Stomach (tissue), 8 donors: ENCODE measurements at regions not wholly inside any gene's neighbourhood (a gene's known extent, or its start where the extent isn't known, plus 50 kb on each side); places are given as distances from the start of the nearest gene placed in this dataset.

ENCODE experiments used
- DNase-seq, 2 donors: peaks; one replicate each; pipeline versions ENCODE4 v3.0.0 to v3.0.0-alpha.2; 2013 to 2019
- H3K27ac ChIP-seq, 5 donors: fragments of 200-600 bp in 4 of 5; sonication (generic) in 4 of 5; one replicate each; pipeline ENCODE4 v1.5.1; 2013 to 2019; ENCODE audit warnings: mild to moderate bottlenecking in 1 of 5, moderate library complexity in 1 of 5
- H3K27me3 ChIP-seq, 3 donors: fragments of 200-600 bp; sonication (generic); one replicate each; pipeline ENCODE4 v1.5.1; 2017 to 2019; ENCODE audit warnings: mixed run types in 1 of 3
- H3K36me3 ChIP-seq, 4 donors: fragments of 200-600 bp; sonication (generic); 1 replicate in 3 of 4; 2 replicates in 1 of 4; pipeline ENCODE4 v1.5.1; 2016 to 2019
- H3K4me1 ChIP-seq, 4 donors: fragments of 200-600 bp; sonication (generic); one replicate each; pipeline ENCODE4 v1.5.1; 2016 to 2019
- H3K4me3 ChIP-seq, 4 donors: fragments of 200-600 bp; sonication (generic) in 3 of 4; one replicate each; pipeline ENCODE4 v1.5.1; 2016 to 2019; ENCODE audit warnings: mild to moderate bottlenecking in 1 of 4
- H3K9me3 ChIP-seq, 4 donors: fragments of 200-600 bp; sonication (generic); one replicate each; pipeline ENCODE4 v1.5.1; 2016 to 2019
- CTCF ChIP-seq, 7 experiments: fragments of 450-650 bp in 4 of 7; fragments of 200-600 bp in 3 of 7; sonication (generic) in 3 of 7; IDR thresholded peaks; one replicate each; pipeline ENCODE4 v1.5.1; 2016 to 2019; ENCODE audit warnings: antibody characterized with exemption in 7 of 7, control low read depth in 2 of 7, mild to moderate bottlenecking in 1 of 7
- EP300 ChIP-seq: sonication (generic); formaldehyde crosslinking; IDR thresholded peaks from one replicate; pipeline ENCODE4 v1.6.1; 2017; ENCODE audit warnings: antibody characterized with exemption
- POLR2A ChIP-seq, 4 donors: fragments of 450-650 bp; IDR thresholded peaks; one replicate each; pipeline ENCODE4 v1.6.1; 2016; ENCODE audit warnings: antibody characterized with exemption in 4 of 4, control low read depth in 2 of 4, mild to moderate bottlenecking in 1 of 4, moderate library complexity in 1 of 4
- POLR2AphosphoS5 ChIP-seq, 3 donors: sonication (generic); formaldehyde crosslinking; IDR thresholded peaks; one replicate each; pipeline ENCODE4 v1.6.1; 2016; ENCODE audit warnings: antibody characterized with exemption in 3 of 3
- WGBS, 5 donors: extraction: QIAGEN DNeasy Blood & Tissue Kit in 3 of 5; methylation state at CpG; one replicate each; pipeline versions ENCODE4 v1.1.5 to v1.1.7; 2013 to 2018; 5-methylcytosine and 5-hydroxymethylcytosine counted together
- intact Hi-C: fragments of 100-400 bp; cut with DNase I; formaldehyde crosslinking; loops from one replicate; pipeline ENCODE4 v1.15.1; 2023; ENCODE audit warnings: low total_unique reads
- donor health status: healthy with polysubstance abuse.
- donor health status: Bipolar disorder and iron deficiency.
- donor health status: healthy.

- no peaks in the 10 kb centered on the region for H3K27me3 ChIP-seq
- no peak for TF ChIP-seq POLR2A (IDR thresholded peaks at IDR 0.05)
- TF ChIP-seq EP300 = no peak
- TF ChIP-seq POLR2AphosphoS5 (IDR thresholded peaks at IDR 0.05) = no peak
- TF ChIP-seq CTCF (IDR thresholded peaks at IDR 0.05) = no peak
- no peaks in the 10 kb centered on the region for H3K4me1 ChIP-seq
- WGBS, 5 donors = 75 to 86% (median 82%) methylated on average over 2 of the region's 2 CpGs
- intact Hi-C loops = no loop called here
- no peaks in the 10 kb centered on the region for H3K9me3 ChIP-seq
- no peaks in the 10 kb centered on the region for H3K36me3 ChIP-seq
- no peak for DNase-seq
- H3K27ac ChIP-seq = no peak overlapping the region
- H3K4me3 ChIP-seq = no peak overlapping the region
Observed at GRCh38 chr5:74450095-74450494, 190.4 kb downstream of the ENC1 start.

GRCh38 chr5:74446725-74447241, 193.7 kb downstream of the ENC1 start:
- DNase-seq = peak in 1 of 2 donors; percentile 35
- intact Hi-C loops = no loop called here
- H3K4me1 ChIP-seq = no peaks in the 10 kb centered on the region
- no peaks in the 10 kb centered on the region for H3K9me3 ChIP-seq
- no peak overlapping the region for H3K27ac ChIP-seq
- no peaks in the 10 kb centered on the region for H3K36me3 ChIP-seq
- TF ChIP-seq POLR2A (IDR thresholded peaks at IDR 0.05) (no peak), CTCF (IDR thresholded peaks at IDR 0.05) (no peak), EP300 (no peak), POLR2AphosphoS5 (IDR thresholded peaks at IDR 0.05) (no peak)
- 64 to 74% (median 73%) methylated on average over 12 of the region's 12 CpGs for WGBS, 5 donors
- H3K27me3 ChIP-seq = no peaks in the 10 kb centered on the region
- H3K4me3 ChIP-seq = no peak overlapping the region

- Histone ChIP-seq H3K4me3 (no peak overlapping the region), H3K27ac (no peak overlapping the region), H3K9me3 (no peaks in the 10 kb centered on the region), H3K36me3 (no peaks in the 10 kb centered on the region), H3K4me1 (no peaks in the 10 kb centered on the region), H3K27me3 (no peaks in the 10 kb centered on the region)
- 21 to 62% (median 45%) methylated on average over 3 of the region's 3 CpGs for WGBS, 5 donors
- no peak for DNase-seq
- intact Hi-C loops = no loop called here
- TF ChIP-seq POLR2AphosphoS5 (IDR thresholded peaks at IDR 0.05) (no peak), CTCF (IDR thresholded peaks at IDR 0.05) (no peak), EP300 (no peak), POLR2A (IDR thresholded peaks at IDR 0.05) (no peak)
Observed at GRCh38 chr5:74442466-74442865, 198.1 kb downstream of the ENC1 start.

- no peak overlapping the region for H3K4me3 ChIP-seq
- TF ChIP-seq POLR2AphosphoS5 (IDR thresholded peaks at IDR 0.05) = no peak
- no peak for TF ChIP-seq EP300
- TF ChIP-seq CTCF (IDR thresholded peaks at IDR 0.05) = no peak
- no peak for TF ChIP-seq POLR2A (IDR thresholded peaks at IDR 0.05)
- no peak overlapping the region for H3K27ac ChIP-seq
- no peaks in the 10 kb centered on the region for H3K4me1 ChIP-seq
- no peaks in the 10 kb centered on the region for H3K36me3 ChIP-seq
- no peak for DNase-seq
- WGBS, 5 donors = 78 to 87% (median 84%) methylated on average over 5 of the region's 5 CpGs
- no peaks in the 10 kb centered on the region for H3K9me3 ChIP-seq
- H3K27me3 ChIP-seq = no peaks in the 10 kb centered on the region
- intact Hi-C loops = no loop called here
Observed at GRCh38 chr5:74441616-74442015, 198.9 kb downstream of the ENC1 start.
